Keratinocyte (primary cell): ENCODE measurements at regions not wholly inside any gene's neighbourhood (a gene's known extent, or its start where the extent isn't known, plus 50 kb on each side); places are given as distances from the start of the nearest gene placed in this dataset.
A peak's percentile ranks its signal among the peaks of the same experiment; 100 is the strongest.

ENCODE experiments used
- DNase-seq: peaks from one replicate; pipeline ENCODE4 v3.0.0-alpha.2; 2011; ENCODE audit warnings: low read depth, missing footprints, low spot score
- FAIRE-seq: peaks from 2 replicates; lab custom pipeline; 2011; peaks lifted over from hg19 to GRCh38; lab: Jason Lieb, UNC
- H2AFZ ChIP-seq: 2 replicates; pipeline ENCODE4 v1.6.0; 2012; ENCODE audit warnings: low read length, control low read depth, inconsistent platforms; ENCODE audit not compliant: control insufficient read depth
- H3K27ac ChIP-seq: 2 replicates; pipeline ENCODE4 v1.5.1; 2011; ENCODE audit warnings: low read length; ENCODE audit not compliant: control insufficient read depth, insufficient read depth
- H3K27me3 ChIP-seq: 3 replicates; pipeline ENCODE4 v1.6.0; 2011; ENCODE audit warnings: low read length; ENCODE audit not compliant: control insufficient read depth, insufficient read depth; ENCODE audit errors: extremely low read depth
- H3K36me3 ChIP-seq, 2 experiments: 2 replicates in 1 of 2; 3 replicates in 1 of 2; pipeline ENCODE4 v1.5.1; 2011; ENCODE audit warnings: low read length in 2 of 2, mild to moderate bottlenecking in 1 of 2; ENCODE audit not compliant: control insufficient read depth in 2 of 2, insufficient read depth in 2 of 2; ENCODE audit errors: extremely low read depth in 1 of 2
- H3K4me1 ChIP-seq: 3 replicates; pipeline ENCODE4 v1.5.1; 2011; ENCODE audit warnings: low read length; ENCODE audit not compliant: control insufficient read depth, insufficient read depth; ENCODE audit errors: extremely low read depth
- H3K4me2 ChIP-seq: 3 replicates; pipeline ENCODE4 v1.6.0; 2011; ENCODE audit warnings: low read depth, low read length; ENCODE audit not compliant: control insufficient read depth, insufficient read depth; ENCODE audit errors: extremely low read depth
- H3K4me3 ChIP-seq, 3 experiments: fragments of 200-600 bp in 1 of 3; sonication (generic) in 1 of 3; 2 replicates in 2 of 3; 3 replicates in 1 of 3; pipeline ENCODE4 v1.5.1; 2011 to 2016; ENCODE audit warnings: low read length in 3 of 3, mild to moderate bottlenecking in 3 of 3, control low read depth in 2 of 3, inconsistent platforms in 1 of 3, low read depth in 1 of 3, mixed read lengths in 1 of 3, mixed run types in 1 of 3, moderate library complexity in 1 of 3; ENCODE audit not compliant: control insufficient read depth in 2 of 3, insufficient read depth in 2 of 3; ENCODE audit errors: extremely low read depth in 1 of 3
- H3K79me2 ChIP-seq: 2 replicates; pipeline ENCODE4 v1.6.0; 2012; ENCODE audit warnings: low read length; ENCODE audit not compliant: control insufficient read depth, insufficient read depth
- H3K9ac ChIP-seq: 3 replicates; pipeline ENCODE4 v1.6.0; 2011; ENCODE audit warnings: low read length; ENCODE audit not compliant: control insufficient read depth, insufficient read depth; ENCODE audit errors: extremely low read depth
- H3K9me1 ChIP-seq: 3 replicates; pipeline ENCODE4 v1.6.0; 2011; ENCODE audit warnings: low read length; ENCODE audit not compliant: control insufficient read depth, insufficient read depth; ENCODE audit errors: extremely low read depth
- H3K9me3 ChIP-seq: 2 replicates; pipeline ENCODE4 v1.5.1; 2012; ENCODE audit warnings: low read depth, low read length; ENCODE audit not compliant: control insufficient read depth
- H4K20me1 ChIP-seq: 3 replicates; pipeline ENCODE4 v1.6.0; 2011; ENCODE audit warnings: low read length; ENCODE audit not compliant: control insufficient read depth, insufficient read depth; ENCODE audit errors: extremely low read depth
- CTCF ChIP-seq, 3 experiments: IDR thresholded peaks in 1 of 3; conservative IDR thresholded peaks in 1 of 3; optimal IDR thresholded peaks in 1 of 3; 2 replicates in 2 of 3; 3 replicates in 1 of 3; pipeline versions ENCODE3 to v1.5.1; 2011; ENCODE audit warnings: low read length in 3 of 3, mild to moderate bottlenecking in 3 of 3, moderate library complexity in 2 of 3, control low read depth in 1 of 3, inconsistent platforms in 1 of 3; ENCODE audit not compliant: insufficient read depth in 2 of 3; ENCODE audit errors: extremely low read depth in 1 of 3
- EZH2 ChIP-seq: IDR thresholded peaks from one replicate; pipeline ENCODE4 v1.6.1; 2012; ENCODE audit warnings: inconsistent platforms, mild to moderate bottlenecking, low read length, moderate library complexity
- dilution Hi-C: fragments of 300-500 bp; cut with MboI; formaldehyde crosslinking; loops from one replicate; pipeline ENCODE4 v1.7.0; 2020; ENCODE audit warnings: low sequenced_read_pairs; ENCODE audit not compliant: extremely low pct_ligation_motif_present

GRCh38 chr16:55949518-55949917, 74.3 kb upstream of the CES5A start:
- no peak overlapping the region for H2AFZ ChIP-seq
- no peaks in the 10 kb centered on the region for H3K9me1 ChIP-seq
- peaks cover 6% of the 10 kb centered on the region for H3K4me1 ChIP-seq
- no peak overlapping the region for H3K4me2 ChIP-seq
- DNase-seq (peak; percentile 26), FAIRE-seq (peak; percentile 26)
- no peaks in the 10 kb centered on the region for H4K20me1 ChIP-seq
- no peaks in the 10 kb centered on the region for H3K27me3 ChIP-seq
- no peaks in the 10 kb centered on the region for H3K9me3 ChIP-seq
- no peak overlapping the region for H3K4me3 ChIP-seq
- no peak overlapping the region for H3K9ac ChIP-seq
- TF ChIP-seq EZH2 (no peak), CTCF (optimal IDR thresholded peaks at IDR 0.05 in 1 of 3, IDR thresholded peaks at IDR 0.05 in 1 of 3, conservative IDR thresholded peaks at IDR 0.05 in 1 of 3; ENCODE audit: extremely low read depth in 1 of 3, insufficient read depth in 2 of 3, low read length in 3 of 3) (no peak)
- H3K79me2 ChIP-seq = no peaks in the 10 kb centered on the region
- dilution Hi-C loops = no loop called here
- H3K27ac ChIP-seq = no peak overlapping the region
- H3K36me3 ChIP-seq = no peaks in the 10 kb centered on the region

GRCh38 chr16:55948230-55948629, 73.1 kb upstream of the CES5A start:
- no peak overlapping the region for H3K27ac ChIP-seq
- no peak overlapping the region for H3K9ac ChIP-seq
- peaks cover 10% of the 10 kb centered on the region for H3K27me3 ChIP-seq
- H3K4me1 ChIP-seq = peaks cover 6% of the 10 kb centered on the region
- no peaks in the 10 kb centered on the region for H3K9me1 ChIP-seq
- no peaks in the 10 kb centered on the region for H3K79me2 ChIP-seq
- FAIRE-seq = no peak
- H3K36me3 ChIP-seq = no peaks in the 10 kb centered on the region
- H4K20me1 ChIP-seq = no peaks in the 10 kb centered on the region
- H3K4me2 ChIP-seq = no peak overlapping the region
- H2AFZ ChIP-seq = no peak overlapping the region
- dilution Hi-C loops = no loop called here
- DNase-seq = no peak
- no peak overlapping the region for H3K4me3 ChIP-seq
- TF ChIP-seq EZH2 (no peak), CTCF (optimal IDR thresholded peaks at IDR 0.05 in 1 of 3, IDR thresholded peaks at IDR 0.05 in 1 of 3, conservative IDR thresholded peaks at IDR 0.05 in 1 of 3; ENCODE audit: extremely low read depth in 1 of 3, insufficient read depth in 2 of 3, low read length in 3 of 3) (no peak)
- H3K9me3 ChIP-seq = no peaks in the 10 kb centered on the region
